ENCODE measurements at regions not wholly inside any gene's neighbourhood (a gene's known extent, or its start where the extent isn't known, plus 50 kb on each side); places are given as distances from the start of the nearest gene placed in this dataset.

DNA sequence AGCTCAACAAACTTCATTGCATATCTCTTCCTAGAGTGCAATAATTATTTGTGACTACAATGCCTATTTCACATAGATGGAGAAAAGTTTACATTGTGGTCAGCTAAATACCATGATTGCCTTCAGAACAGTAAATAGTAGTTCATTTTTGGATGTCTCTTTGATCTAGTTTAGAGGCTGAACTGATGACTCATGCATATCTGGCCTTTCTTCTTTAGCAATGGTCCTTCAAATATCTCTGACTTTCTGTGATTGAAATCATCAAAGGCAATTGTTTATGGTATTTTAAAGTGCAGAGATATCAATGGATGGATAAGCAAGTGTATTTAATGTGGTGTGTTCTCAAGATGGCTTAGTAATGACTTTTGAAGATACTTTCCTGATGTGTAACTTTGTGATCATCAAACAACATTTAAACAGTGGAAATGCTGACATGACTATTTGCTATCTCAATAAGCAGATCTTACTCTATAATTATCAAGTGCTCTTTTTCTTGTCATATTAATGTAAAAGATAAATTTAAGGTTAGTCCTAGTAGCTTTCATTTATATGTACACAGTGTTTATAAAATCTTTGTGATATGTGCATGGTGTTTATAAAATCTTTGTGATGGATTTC, 523.7 kb upstream of the SLC35B3 start:
- TF ChIP-seq, protein P1, sequence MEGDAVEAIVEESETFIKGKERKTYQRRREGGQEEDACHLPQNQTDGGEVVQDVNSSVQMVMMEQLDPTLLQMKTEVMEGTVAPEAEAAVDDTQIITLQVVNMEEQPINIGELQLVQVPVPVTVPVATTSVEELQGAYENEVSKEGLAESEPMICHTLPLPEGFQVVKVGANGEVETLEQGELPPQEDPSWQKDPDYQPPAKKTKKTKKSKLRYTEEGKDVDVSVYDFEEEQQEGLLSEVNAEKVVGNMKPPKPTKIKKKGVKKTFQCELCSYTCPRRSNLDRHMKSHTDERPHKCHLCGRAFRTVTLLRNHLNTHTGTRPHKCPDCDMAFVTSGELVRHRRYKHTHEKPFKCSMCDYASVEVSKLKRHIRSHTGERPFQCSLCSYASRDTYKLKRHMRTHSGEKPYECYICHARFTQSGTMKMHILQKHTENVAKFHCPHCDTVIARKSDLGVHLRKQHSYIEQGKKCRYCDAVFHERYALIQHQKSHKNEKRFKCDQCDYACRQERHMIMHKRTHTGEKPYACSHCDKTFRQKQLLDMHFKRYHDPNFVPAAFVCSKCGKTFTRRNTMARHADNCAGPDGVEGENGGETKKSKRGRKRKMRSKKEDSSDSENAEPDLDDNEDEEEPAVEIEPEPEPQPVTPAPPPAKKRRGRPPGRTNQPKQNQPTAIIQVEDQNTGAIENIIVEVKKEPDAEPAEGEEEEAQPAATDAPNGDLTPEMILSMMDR (conservative IDR thresholded peaks at IDR 0.05; ENCODE audit: low read depth, low read length), result no peak
- TF ChIP-seq EZH2 (IDR thresholded peaks at IDR 0.05; ENCODE audit: low read length, unreplicated experiment), result no peak
- TF ChIP-seq EZH2phosphoT487 (IDR thresholded peaks at IDR 0.05; ENCODE audit: borderline replicate concordance, low read length), result no peak

All from PC-3 (cell line).